Breast epithelium (tissue), 3 donors: ENCODE measurements at regions not wholly inside any gene's neighbourhood (a gene's known extent, or its start where the extent isn't known, plus 50 kb on each side); places are given as distances from the start of the nearest gene placed in this dataset.

Experiments used
- POLR2A ChIP-seq: fragments of 450-650 bp; IDR thresholded peaks from one replicate; pipeline ENCODE4 v1.6.1; 2016; ENCODE audit warnings: antibody characterized with exemption, mild to moderate bottlenecking, moderate library complexity
- TF ChIP-seq, protein P1 (sequence below), 3 donors: fragments of 450-650 bp; IDR thresholded peaks; one replicate each; pipeline ENCODE4 v1.5.1; 2016 to 2017; ENCODE audit warnings: antibody characterized with exemption in 3 of 3, mild to moderate bottlenecking in 3 of 3, moderate library complexity in 3 of 3

DNA sequence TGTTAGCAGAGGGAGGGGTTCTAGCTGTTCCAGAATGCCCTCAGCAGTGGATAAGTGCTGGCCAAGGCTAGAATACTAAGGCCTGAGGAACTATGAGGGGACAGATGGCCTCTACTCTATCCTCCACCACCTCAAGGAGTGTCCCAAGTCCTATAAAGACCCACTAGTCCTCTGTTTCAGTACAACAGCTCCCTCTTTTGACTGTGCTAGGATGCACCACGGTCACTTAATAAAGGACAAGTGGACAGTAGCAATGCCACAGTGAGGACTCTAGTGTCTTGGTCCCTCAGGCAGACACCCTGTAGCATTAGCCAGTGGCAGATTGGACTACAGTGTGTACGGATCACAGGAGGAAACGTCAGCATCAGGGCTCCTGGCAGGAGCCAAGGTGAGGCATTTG lies 171.8 kb upstream of the PROK2 start:
- no peak for TF ChIP-seq POLR2A
- TF ChIP-seq, protein P1, sequence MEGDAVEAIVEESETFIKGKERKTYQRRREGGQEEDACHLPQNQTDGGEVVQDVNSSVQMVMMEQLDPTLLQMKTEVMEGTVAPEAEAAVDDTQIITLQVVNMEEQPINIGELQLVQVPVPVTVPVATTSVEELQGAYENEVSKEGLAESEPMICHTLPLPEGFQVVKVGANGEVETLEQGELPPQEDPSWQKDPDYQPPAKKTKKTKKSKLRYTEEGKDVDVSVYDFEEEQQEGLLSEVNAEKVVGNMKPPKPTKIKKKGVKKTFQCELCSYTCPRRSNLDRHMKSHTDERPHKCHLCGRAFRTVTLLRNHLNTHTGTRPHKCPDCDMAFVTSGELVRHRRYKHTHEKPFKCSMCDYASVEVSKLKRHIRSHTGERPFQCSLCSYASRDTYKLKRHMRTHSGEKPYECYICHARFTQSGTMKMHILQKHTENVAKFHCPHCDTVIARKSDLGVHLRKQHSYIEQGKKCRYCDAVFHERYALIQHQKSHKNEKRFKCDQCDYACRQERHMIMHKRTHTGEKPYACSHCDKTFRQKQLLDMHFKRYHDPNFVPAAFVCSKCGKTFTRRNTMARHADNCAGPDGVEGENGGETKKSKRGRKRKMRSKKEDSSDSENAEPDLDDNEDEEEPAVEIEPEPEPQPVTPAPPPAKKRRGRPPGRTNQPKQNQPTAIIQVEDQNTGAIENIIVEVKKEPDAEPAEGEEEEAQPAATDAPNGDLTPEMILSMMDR (IDR thresholded peaks at IDR 0.05) = no peak
